Activated CD4-positive, alpha-beta T cell treated with anti-CD3 and anti-CD28 coated beads, Interleukin-2, Interleukin-4, amounts not matched to agents 100 ng/mL and 50 ng/mL, durations not matched to agents 16 hours and 8 hours (primary cell): ENCODE measurements at regions not wholly inside any gene's neighbourhood (a gene's known extent, or its start where the extent isn't known, plus 50 kb on each side); places are given as distances from the start of the nearest gene placed in this dataset.
A peak's percentile ranks its signal among the peaks of the same experiment; 100 is the strongest.
"Not testable (repeated sequence)": the region's sequence is repeated elsewhere in the genome, so short reads cannot be mapped to it uniquely, and the experiment has no call there.

ENCODE experiments used
- DNase-seq: peaks from one replicate; pipeline ENCODE4 v3.0.0-alpha.2; 2020; ENCODE audit warnings: low spot score

- DNase-seq, result no peak
These were observed 97.2 kb upstream of the METTL14 start for GRCh38 chr4:118587946-118588345.

DNA sequence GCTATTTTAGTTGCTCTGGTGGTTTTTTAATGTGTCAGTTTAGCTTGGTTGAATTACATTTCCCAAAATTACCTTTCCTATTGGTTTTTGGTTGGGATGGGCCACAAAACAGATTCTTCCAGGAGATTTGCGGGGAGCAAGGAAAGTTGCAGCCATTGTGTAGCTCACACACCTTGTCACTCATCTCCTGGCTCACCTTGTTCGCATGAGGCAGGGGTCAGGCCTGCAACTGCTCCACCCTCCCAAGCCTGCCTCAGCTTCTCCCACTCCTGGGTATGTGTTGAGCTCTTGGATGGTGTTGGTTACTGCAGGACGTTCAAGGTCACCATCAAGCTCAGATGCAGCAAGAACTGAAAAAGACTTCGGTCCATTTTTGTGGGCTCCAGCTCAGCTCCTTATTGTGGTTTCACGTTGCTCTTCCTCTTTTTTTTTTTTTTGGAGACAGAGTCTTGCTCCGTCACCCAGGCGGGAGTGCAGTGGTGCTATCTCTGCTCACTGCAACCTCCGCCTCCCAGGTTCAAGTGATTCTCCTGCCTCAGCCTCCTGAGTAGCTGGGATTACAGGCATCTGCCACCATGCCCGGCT is 95.6 kb upstream of the METTL14 start:
- DNase-seq, result no peak

DNA sequence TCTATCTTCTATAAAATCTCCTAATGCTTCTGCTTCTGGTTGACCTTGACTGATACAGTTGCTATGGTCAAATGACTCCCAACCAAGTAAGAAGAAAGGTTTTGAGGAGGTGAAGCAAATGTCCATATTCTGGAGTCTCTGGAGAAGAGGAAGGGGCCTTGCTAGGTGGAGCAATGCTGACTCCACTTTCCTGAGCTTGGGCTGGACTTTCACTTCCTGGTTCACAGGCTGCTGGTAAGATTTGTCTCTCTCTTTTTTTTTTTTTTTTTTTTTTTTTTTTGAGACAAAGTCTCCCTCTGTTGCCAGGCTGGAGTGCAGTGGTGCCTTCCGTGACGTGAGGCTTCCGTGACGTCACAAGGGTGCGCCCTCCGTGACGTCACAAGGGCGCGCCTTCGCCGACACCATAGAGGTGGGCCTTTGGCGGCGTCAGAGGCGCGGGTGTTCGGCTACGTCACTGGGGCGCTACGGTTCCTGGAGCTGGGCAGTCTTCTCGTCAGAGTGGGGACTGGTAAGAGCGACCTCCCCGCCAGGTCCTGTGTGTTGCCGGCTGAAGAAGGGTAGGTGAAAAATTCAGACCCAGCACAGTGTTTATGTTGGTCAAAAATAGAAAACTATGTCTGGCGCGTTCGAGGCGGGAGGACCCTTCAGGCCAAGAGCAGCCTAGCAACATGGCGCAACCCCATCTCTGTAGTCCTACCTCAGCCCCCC is 93.7 kb upstream of the METTL14 start:
- peak; percentile 94 for DNase-seq

DNA sequence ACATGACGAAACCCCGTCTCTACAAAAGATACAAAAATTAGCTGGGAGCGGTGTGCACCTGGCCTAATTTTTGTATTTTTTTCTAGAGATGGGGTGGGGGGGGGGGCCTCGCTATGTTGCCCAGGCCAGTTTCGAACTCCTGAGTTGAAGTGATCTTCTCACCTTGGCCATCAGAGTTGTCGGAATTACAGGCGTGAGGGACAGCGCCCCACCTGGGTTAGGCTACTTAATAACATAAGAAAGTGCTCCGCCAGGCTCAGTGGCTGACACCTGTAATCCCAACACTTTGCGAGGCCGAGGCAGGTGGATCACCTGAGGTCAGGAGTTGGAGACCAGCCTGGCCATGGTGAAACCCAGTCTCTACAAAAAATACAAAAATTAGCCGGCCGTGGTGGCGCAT is 92.9 kb upstream of the METTL14 start:
- DNase-seq, result not testable (repeated sequence)

GRCh38 chr4:118595883-118596282 is 89.3 kb upstream of the METTL14 start:
- DNase-seq, result not testable (repeated sequence)

DNA sequence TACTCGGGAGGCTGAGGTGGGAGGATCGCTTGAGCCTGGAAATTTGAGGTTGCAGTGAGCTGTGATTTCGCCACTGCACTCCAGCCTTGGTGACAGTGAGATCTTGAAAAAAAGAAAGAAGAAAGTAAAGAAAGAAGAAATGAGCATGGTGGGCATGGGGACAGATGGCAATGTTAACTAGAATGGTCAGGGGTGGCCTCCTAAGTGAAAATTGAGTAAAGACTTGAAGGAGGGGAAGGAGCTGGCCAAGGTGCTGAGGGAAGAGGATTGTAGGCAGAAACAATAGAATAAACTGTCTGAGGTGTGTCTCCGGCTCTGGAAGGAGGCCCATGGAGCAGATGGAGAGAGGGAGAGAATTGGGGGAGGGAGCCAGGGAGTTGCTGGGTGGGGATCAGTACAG is 60.1 kb upstream of the METTL14 start:
- not testable (repeated sequence) for DNase-seq

DNA sequence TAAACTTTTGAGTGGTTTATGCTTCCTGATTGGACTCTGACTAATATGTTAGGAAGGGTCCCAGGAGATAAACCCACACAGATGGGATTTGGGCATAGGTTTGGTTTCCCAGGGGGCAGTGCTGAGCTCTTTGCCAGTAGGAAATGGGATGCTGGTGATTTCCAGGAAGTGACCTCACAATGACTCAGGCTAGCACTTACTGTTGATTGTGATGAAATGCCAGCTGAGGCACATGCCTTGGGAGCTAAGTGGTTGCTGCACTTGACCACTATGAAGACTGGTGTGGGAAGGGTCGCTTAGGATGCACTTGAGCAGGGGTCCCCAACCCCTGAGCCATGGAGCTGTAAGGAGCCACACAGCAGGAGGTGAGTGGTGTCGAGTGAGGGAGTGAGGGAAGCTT is 55.5 kb upstream of the METTL14 start:
- DNase-seq, result peak; percentile 15

DNA sequence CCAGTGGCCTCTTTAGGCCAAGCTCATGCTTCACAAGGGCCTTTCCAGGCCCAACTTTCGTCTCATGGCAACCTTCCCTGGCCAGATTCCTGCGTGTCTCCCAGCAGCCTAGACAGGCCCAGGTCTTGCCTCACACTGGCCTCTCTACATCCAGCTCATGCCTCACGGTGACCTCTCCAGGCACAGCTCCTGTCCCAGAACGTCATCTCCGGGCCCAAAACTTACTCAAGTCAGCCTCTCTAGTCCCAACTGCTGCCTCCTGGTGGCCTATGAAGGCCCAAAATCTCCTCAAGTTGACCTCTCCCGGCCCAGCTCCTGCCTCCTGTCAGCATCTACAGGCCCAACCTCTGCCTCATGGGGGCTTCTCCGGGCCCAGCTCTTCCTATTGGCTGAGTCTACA is 54.3 kb upstream of the METTL14 start:
- DNase-seq, result not testable (repeated sequence)

DNA sequence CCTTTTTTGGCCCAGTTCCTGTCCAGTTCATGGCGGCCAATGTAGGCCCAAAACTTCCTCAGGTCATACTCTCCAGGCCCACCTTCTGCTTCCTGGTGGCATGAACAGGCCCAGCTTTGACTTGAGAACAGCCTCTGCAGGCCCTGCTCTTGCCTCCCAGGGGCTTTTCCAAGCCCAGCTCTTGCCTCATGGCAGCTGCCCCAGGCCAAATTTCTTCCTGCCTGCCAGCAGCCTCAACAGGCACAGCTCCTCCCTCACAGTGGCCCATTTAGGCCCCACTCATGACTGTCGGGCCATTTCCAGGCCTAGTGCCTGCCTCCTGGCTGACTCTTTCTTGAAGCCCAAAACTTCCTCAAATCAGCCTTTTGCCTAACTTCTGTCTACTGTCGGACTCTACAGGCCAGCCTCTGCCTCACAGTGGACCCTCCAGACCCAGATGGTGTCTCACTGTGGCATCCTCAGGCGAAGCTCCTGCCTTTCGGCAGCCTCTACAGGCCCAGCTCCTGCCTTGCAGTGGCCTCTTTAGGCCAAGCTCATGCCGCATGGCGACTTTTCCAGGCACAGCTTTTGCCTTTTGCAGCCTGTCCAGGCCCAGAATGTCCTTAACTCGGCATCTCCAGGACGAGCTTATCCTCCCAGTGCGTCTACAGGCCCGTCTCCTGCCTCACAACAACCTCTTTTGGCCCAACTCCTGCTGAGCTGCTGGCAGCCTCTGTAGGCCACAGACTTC is 53.7 kb upstream of the METTL14 start:
- not testable (repeated sequence) for DNase-seq

DNA sequence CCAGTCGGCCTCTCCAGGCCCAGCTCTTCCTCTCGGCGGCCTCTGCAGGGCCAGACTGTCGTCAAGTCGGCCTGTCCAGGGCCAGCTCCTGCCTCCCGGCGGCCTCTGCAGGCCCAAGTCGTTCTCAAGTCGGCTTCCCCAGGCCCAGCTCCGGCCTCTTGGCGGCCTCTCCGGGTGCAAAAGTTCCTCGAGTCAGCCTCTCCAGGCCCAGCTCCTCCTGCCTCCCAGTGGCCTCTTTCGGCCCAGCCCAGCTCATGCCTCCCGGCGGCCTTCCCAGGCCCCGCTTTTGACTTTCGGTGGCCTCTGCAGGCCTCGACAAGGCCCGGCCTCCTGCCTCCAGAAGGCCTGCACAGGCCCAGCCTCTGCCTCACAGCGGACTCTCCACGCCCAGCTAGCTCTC is 51.7 kb upstream of the METTL14 start:
- DNase-seq, result not testable (repeated sequence)

GRCh38 chr4:118634126-118634875 is 50.9 kb upstream of the METTL14 start:
- not testable (repeated sequence) for DNase-seq
